ENCODE measurements at regions not wholly inside any gene's neighbourhood (a gene's known extent, or its start where the extent isn't known, plus 50 kb on each side); places are given as distances from the start of the nearest gene placed in this dataset.

DNA sequence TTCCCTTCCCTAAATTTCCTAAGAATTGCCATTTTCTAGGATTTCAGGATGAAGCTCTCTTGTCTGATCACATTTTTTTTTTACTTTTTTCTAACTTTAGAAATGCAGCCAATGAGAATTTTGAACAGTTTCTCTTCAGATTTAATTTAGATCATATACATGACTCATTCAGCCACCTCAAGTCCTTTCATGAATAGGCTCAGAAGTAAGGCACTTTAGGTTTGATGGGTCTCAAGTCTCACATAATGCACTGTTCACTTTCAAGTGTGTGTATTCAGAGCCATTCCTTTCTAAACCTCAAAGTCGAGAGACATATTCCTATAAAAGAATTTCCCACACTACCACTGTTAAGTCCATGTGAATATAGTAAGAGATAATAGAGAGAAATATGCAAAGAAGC, 614.1 kb upstream of the VRK2 start:
- no peaks in the 10 kb centered on the region for H3K9me3 ChIP-seq
- TF ChIP-seq, protein P1, sequence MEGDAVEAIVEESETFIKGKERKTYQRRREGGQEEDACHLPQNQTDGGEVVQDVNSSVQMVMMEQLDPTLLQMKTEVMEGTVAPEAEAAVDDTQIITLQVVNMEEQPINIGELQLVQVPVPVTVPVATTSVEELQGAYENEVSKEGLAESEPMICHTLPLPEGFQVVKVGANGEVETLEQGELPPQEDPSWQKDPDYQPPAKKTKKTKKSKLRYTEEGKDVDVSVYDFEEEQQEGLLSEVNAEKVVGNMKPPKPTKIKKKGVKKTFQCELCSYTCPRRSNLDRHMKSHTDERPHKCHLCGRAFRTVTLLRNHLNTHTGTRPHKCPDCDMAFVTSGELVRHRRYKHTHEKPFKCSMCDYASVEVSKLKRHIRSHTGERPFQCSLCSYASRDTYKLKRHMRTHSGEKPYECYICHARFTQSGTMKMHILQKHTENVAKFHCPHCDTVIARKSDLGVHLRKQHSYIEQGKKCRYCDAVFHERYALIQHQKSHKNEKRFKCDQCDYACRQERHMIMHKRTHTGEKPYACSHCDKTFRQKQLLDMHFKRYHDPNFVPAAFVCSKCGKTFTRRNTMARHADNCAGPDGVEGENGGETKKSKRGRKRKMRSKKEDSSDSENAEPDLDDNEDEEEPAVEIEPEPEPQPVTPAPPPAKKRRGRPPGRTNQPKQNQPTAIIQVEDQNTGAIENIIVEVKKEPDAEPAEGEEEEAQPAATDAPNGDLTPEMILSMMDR (IDR thresholded peaks at IDR 0.05), result no peak
- no peaks in the 10 kb centered on the region for H3K4me1 ChIP-seq
- no peak for DNase-seq (ENCODE audit: low spot score in 2 of 2)
- H3K27ac ChIP-seq, result no peak overlapping the region
- intact Hi-C loops (cut with DNase I), result no loop called here
- H3K36me3 ChIP-seq, result no peaks in the 10 kb centered on the region
- no peaks in the 10 kb centered on the region for H3K27me3 ChIP-seq
- no peak overlapping the region for H3K4me3 ChIP-seq

GRCh38 chr2:57434441-57434840, 612.2 kb upstream of the VRK2 start:
- no peaks in the 10 kb centered on the region for H3K9me3 ChIP-seq

GRCh38 chr2:57434972-57435371, 611.6 kb upstream of the VRK2 start:
- Histone ChIP-seq H3K9me3 (no peaks in the 10 kb centered on the region), H3K4me1 (no peaks in the 10 kb centered on the region), H3K36me3 (no peaks in the 10 kb centered on the region), H3K27me3 (no peaks in the 10 kb centered on the region), H3K4me3 (no peak overlapping the region), H3K27ac (no peak overlapping the region)
- TF ChIP-seq, protein P1 (IDR thresholded peaks at IDR 0.05), result no peak
- DNase-seq (ENCODE audit: low spot score in 2 of 2), result no peak
- intact Hi-C loops (cut with DNase I), result no loop called here

More at GRCh38 chr2:57434441-57434840, 612.2 kb upstream of the VRK2 start:
- Histone ChIP-seq H3K36me3 (no peaks in the 10 kb centered on the region), H3K4me1 (no peaks in the 10 kb centered on the region), H3K27ac (no peak overlapping the region), H3K27me3 (no peaks in the 10 kb centered on the region), H3K4me3 (no peak overlapping the region)
- intact Hi-C loops (cut with DNase I), result no loop called here
- TF ChIP-seq, protein P1 (IDR thresholded peaks at IDR 0.05), result no peak
- DNase-seq (ENCODE audit: low spot score in 2 of 2), result no peak

GRCh38 chr2:57437077-57437476, 609.5 kb upstream of the VRK2 start:
- TF ChIP-seq, protein P1 (IDR thresholded peaks at IDR 0.05), result no peak
- H3K27me3 ChIP-seq, result no peaks in the 10 kb centered on the region
- H3K4me3 ChIP-seq, result no peak overlapping the region
- DNase-seq (ENCODE audit: low spot score in 2 of 2), result no peak
- no peaks in the 10 kb centered on the region for H3K9me3 ChIP-seq
- intact Hi-C loops (cut with DNase I), result no loop called here
- no peaks in the 10 kb centered on the region for H3K4me1 ChIP-seq
- no peak overlapping the region for H3K27ac ChIP-seq
- no peaks in the 10 kb centered on the region for H3K36me3 ChIP-seq

- no peak overlapping the region for H3K27ac ChIP-seq
- DNase-seq (ENCODE audit: low spot score in 2 of 2), result no peak
- no peaks in the 10 kb centered on the region for H3K4me1 ChIP-seq
- H3K4me3 ChIP-seq, result no peak overlapping the region
- TF ChIP-seq, protein P1 (IDR thresholded peaks at IDR 0.05), result no peak
- H3K9me3 ChIP-seq, result no peaks in the 10 kb centered on the region
- H3K27me3 ChIP-seq, result no peaks in the 10 kb centered on the region
- intact Hi-C loops (cut with DNase I), result no loop called here
- H3K36me3 ChIP-seq, result no peaks in the 10 kb centered on the region
Measured at GRCh38 chr2:57440437-57440836, 606.2 kb upstream of the VRK2 start.

DNA sequence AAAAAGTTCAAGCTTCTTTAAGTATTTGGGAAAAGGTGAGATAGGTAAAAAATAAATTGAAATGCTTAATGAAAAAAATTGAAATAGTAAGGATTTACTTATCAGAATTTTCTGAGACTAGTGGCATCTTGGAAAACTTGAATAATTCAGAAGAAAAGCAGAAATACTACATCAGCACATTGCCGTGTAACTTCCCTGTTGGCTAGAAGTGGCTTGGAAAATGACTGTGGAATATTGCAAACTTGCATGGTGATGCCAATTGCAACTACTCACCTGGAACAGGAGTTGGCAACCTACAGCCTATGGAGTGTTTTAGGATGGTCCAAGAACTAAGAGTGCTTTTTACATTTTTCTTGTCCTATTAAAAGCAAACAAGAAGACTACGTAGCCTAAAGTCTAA, 603.5 kb upstream of the VRK2 start:
- TF ChIP-seq, protein P1 (IDR thresholded peaks at IDR 0.05), result no peak
- H3K9me3 ChIP-seq, result no peaks in the 10 kb centered on the region
- no peak for DNase-seq (ENCODE audit: low spot score in 2 of 2)
- H3K27me3 ChIP-seq, result no peaks in the 10 kb centered on the region
- intact Hi-C loops (cut with DNase I), result no loop called here
- no peaks in the 10 kb centered on the region for H3K4me1 ChIP-seq
- H3K36me3 ChIP-seq, result no peaks in the 10 kb centered on the region
- H3K27ac ChIP-seq, result no peak overlapping the region
- no peak overlapping the region for H3K4me3 ChIP-seq
